ENCODE measurements at regions not wholly inside any gene's neighbourhood (a gene's known extent, or its start where the extent isn't known, plus 50 kb on each side); places are given as distances from the start of the nearest gene placed in this dataset.
"Not testable (repeated sequence)": the region's sequence is repeated elsewhere in the genome, so short reads cannot be mapped to it uniquely, and the experiment has no call there.

- no peak for TF ChIP-seq POLR2AphosphoS5 (IDR thresholded peaks at IDR 0.05; ENCODE audit: low read depth, low read length)
- no peak for TF ChIP-seq CTCF (IDR thresholded peaks at IDR 0.05)
- no TSS peak for BruUV-seq (replicated peaks)
- CTCF ChIA-PET = no interaction called here
Measured at GRCh38 chr2:176575237-176575744, 306.0 kb downstream of the MTX2 start.

GRCh38 chr2:176577054-176577453 lies 307.8 kb downstream of the MTX2 start:
- intact Hi-C loops (cut with micrococcal nuclease; ENCODE audit: unreplicated experiment) = no loop called here

More at GRCh38 chr2:176575237-176575744, 306.0 kb downstream of the MTX2 start:
- Histone ChIP-seq H3K27ac (ENCODE audit: low read length) (no peak overlapping the region), H3K4me3 (ENCODE audit: low read depth in 2 of 2, low read length in 2 of 2) (no peak overlapping the region), H3K9me3 (ENCODE audit: control insufficient read depth, insufficient read depth, low read depth, low read length) (no peaks in the 10 kb centered on the region), H3K4me1 (ENCODE audit: control insufficient read depth, insufficient read depth, low read length) (no peaks in the 10 kb centered on the region), H3K36me3 (ENCODE audit: control insufficient read depth, insufficient read depth, low read length) (no peaks in the 10 kb centered on the region), H3K27me3 (ENCODE audit: control insufficient read depth, insufficient read depth, low read length) (no peaks in the 10 kb centered on the region; the same call in 1 of the 2 replicates)
- POLR2A ChIA-PET = no interaction called here
- in situ Hi-C loops (cut with HindIII; ENCODE audit: low pct_unique_long_range_greater_than_20kb, low sequenced_read_pairs) (no loop called here), intact Hi-C loops (cut with micrococcal nuclease; ENCODE audit: unreplicated experiment) (no loop called here)
- no peak for DNase-seq (ENCODE audit: low read depth, low spot score)
- no peak for ATAC-seq

GRCh38 chr2:176578292-176578691 lies 309.1 kb downstream of the MTX2 start:
- peaks cover 12% of the 10 kb centered on the region for H3K4me1 ChIP-seq (ENCODE audit: control insufficient read depth, insufficient read depth, low read length)
- CTCF ChIA-PET; H3K9me3 ChIP-seq (ENCODE audit: control insufficient read depth, insufficient read depth, low read depth, low read length); ATAC-seq; H3K36me3 ChIP-seq (ENCODE audit: control insufficient read depth, insufficient read depth, low read length); in situ Hi-C loops (cut with HindIII; ENCODE audit: low pct_unique_long_range_greater_than_20kb, low sequenced_read_pairs); H3K4me3 ChIP-seq (ENCODE audit: low read depth in 2 of 2, low read length in 2 of 2); POLR2A ChIA-PET; H3K27me3 ChIP-seq (ENCODE audit: control insufficient read depth, insufficient read depth, low read length); BruUV-seq (replicated peaks); intact Hi-C loops (cut with micrococcal nuclease; ENCODE audit: unreplicated experiment); H3K27ac ChIP-seq (ENCODE audit: low read length); DNase-seq (ENCODE audit: low read depth, low spot score): not testable (repeated sequence)

More at GRCh38 chr2:176577054-176577453, 307.8 kb downstream of the MTX2 start:
- no peaks in the 10 kb centered on the region for H3K27me3 ChIP-seq (ENCODE audit: control insufficient read depth, insufficient read depth, low read length)
- POLR2A ChIA-PET = no interaction called here
- ATAC-seq = no peak
- no peaks in the 10 kb centered on the region for H3K9me3 ChIP-seq (ENCODE audit: control insufficient read depth, insufficient read depth, low read depth, low read length)
- no peak for TF ChIP-seq CTCF (IDR thresholded peaks at IDR 0.05)
- no peak for TF ChIP-seq SIN3A (IDR thresholded peaks at IDR 0.05; ENCODE audit: borderline replicate concordance, insufficient read depth, low read depth, low read length)
- TF ChIP-seq POLR2AphosphoS5 (IDR thresholded peaks at IDR 0.05; ENCODE audit: low read depth, low read length) = no peak
- TF ChIP-seq REST (IDR thresholded peaks at IDR 0.05; ENCODE audit: insufficient read depth in 1 of 2, low read depth in 2 of 2, low read length in 1 of 2) = no peak
- no peak for TF ChIP-seq TCF7L2 (IDR thresholded peaks at IDR 0.05; ENCODE audit: low read depth, low read length)
- H3K36me3 ChIP-seq (ENCODE audit: control insufficient read depth, insufficient read depth, low read length) = no peaks in the 10 kb centered on the region
- in situ Hi-C loops (cut with HindIII; ENCODE audit: low pct_unique_long_range_greater_than_20kb, low sequenced_read_pairs) = no loop called here
- no peak for DNase-seq (ENCODE audit: low read depth, low spot score)
- no peak overlapping the region for H3K27ac ChIP-seq (ENCODE audit: low read length)
- BruUV-seq (replicated peaks) = no TSS peak
- peaks cover under 1% of the 10 kb centered on the region for H3K4me1 ChIP-seq (ENCODE audit: control insufficient read depth, insufficient read depth, low read length)
- H3K4me3 ChIP-seq (ENCODE audit: low read depth in 2 of 2, low read length in 2 of 2) = no peak overlapping the region
- CTCF ChIA-PET = no interaction called here
